K562 (cell line): ENCODE measurements at regions not wholly inside any gene's neighbourhood (a gene's known extent, or its start where the extent isn't known, plus 50 kb on each side); places are given as distances from the start of the nearest gene placed in this dataset.

Experiments
- ARID3B ChIP-seq: fragments of 250-450 bp; sonication (Bioruptor Pico); IDR thresholded peaks from 2 replicates; pipeline ENCODE4 v1.4.0; 2020; ENCODE audit warnings: borderline replicate concordance
- CTCF ChIP-seq, 3 experiments: IDR thresholded peaks in 2 of 3; conservative IDR thresholded peaks in 1 of 3; 2 replicates each; pipeline ENCODE4 v1.5.1; 2011 to 2012; ENCODE audit warnings: low read length in 3 of 3, mild to moderate bottlenecking in 3 of 3, control low read depth in 2 of 3, improper control_type of control experiment in 1 of 3, inconsistent platforms in 1 of 3, low read depth in 1 of 3, mixed read lengths in 1 of 3, moderate library complexity in 1 of 3; ENCODE audit not compliant: insufficient read depth in 2 of 3
- KDM1A ChIP-seq, 2 experiments: fragments of 450-650 bp; IDR thresholded peaks; 2 replicates each; pipeline ENCODE4 v1.6.1; 2016; ENCODE audit warnings: mild to moderate bottlenecking in 2 of 2
- MCM7 ChIP-seq, 2 experiments: fragments of 450-650 bp; IDR thresholded peaks; 2 replicates each; pipeline ENCODE4 v1.6.1; 2016 to 2018
- NFXL1 ChIP-seq: fragments of 450-650 bp; formaldehyde crosslinking; IDR thresholded peaks from 2 replicates; pipeline ENCODE4 v1.4.0; 2021; ENCODE audit warnings: mild to moderate bottlenecking
- POLR2A ChIP-seq: fragments of 450-650 bp; conservative IDR thresholded peaks from 2 replicates; pipeline ENCODE4 v1.6.1; 2016
- POLR2AphosphoS5 ChIP-seq: IDR thresholded peaks from 2 replicates; pipeline ENCODE4 v1.6.1; 2011; ENCODE audit warnings: mild to moderate bottlenecking, low read depth, low read length, moderate library complexity; ENCODE audit not compliant: control insufficient read depth, insufficient read depth
- SIN3A ChIP-seq, 2 experiments: fragments of 150-350 bp in 1 of 2; IDR thresholded peaks; 2 replicates each; pipeline ENCODE4 v1.6.1; 2011 to 2016; ENCODE audit warnings: borderline replicate concordance in 2 of 2, low read depth in 2 of 2, low read length in 2 of 2, mild to moderate bottlenecking in 2 of 2, moderate library complexity in 2 of 2; ENCODE audit not compliant: control insufficient read depth in 1 of 2
- SMARCE1 ChIP-seq: fragments of 450-650 bp; IDR thresholded peaks from 2 replicates; pipeline ENCODE4 v1.7.1; 2016; ENCODE audit warnings: mild to moderate bottlenecking
- ZNF274 ChIP-seq: IDR thresholded peaks from 2 replicates; pipeline ENCODE4 v1.6.1; 2011; ENCODE audit warnings: low read depth, mild to moderate bottlenecking, low read length, moderate library complexity, borderline replicate concordance

DNA sequence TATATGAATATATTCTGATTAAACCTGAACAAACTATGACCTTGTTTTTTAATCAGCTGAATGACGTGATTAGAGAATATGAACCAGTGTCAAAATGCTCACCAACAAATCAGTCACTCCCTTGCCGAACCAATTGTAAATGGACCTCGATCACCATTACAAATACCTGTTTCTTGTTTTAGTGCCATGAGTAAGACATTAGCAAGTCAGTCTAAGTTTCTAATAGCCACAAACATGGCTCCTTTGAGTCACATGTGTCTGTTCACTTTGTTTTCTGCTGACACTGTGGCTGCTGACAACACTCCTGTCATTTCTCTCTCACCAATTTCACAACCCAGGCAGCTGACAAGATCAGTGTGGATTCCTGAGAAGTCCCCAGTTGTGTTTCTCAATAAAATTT, 286.2 kb upstream of the MDGA2 start:
- TF ChIP-seq CTCF (IDR thresholded peaks at IDR 0.05 in 2 of 3, conservative IDR thresholded peaks at IDR 0.05 in 1 of 3; ENCODE audit: insufficient read depth in 2 of 3, low read depth in 1 of 3, low read length in 3 of 3) (no peak), ZNF274 (no peak), NFXL1 (CRISPR knock-in tag) (no peak), POLR2AphosphoS5 (no peak), KDM1A (IDR thresholded peaks at IDR 0.05) (no peak), SIN3A (IDR thresholded peaks at IDR 0.05; ENCODE audit: borderline replicate concordance in 2 of 2, control insufficient read depth in 1 of 2, low read depth in 2 of 2, low read length in 2 of 2) (no peak), POLR2A (no peak), MCM7 (IDR thresholded peaks at IDR 0.05) (no peak), ARID3B (no peak), SMARCE1 (no peak)
